NCI-H69 (cell line): ENCODE measurements at regions not wholly inside any gene's neighbourhood (a gene's known extent, or its start where the extent isn't known, plus 50 kb on each side); places are given as distances from the start of the nearest gene placed in this dataset.
"Not testable (repeated sequence)": the region's sequence is repeated elsewhere in the genome, so short reads cannot be mapped to it uniquely, and the experiment has no call there.

Experiments
- DNase-seq: peaks from one replicate; lab custom pipeline; 2025; lab: John Stamatoyannopoulos, UW

DNA sequence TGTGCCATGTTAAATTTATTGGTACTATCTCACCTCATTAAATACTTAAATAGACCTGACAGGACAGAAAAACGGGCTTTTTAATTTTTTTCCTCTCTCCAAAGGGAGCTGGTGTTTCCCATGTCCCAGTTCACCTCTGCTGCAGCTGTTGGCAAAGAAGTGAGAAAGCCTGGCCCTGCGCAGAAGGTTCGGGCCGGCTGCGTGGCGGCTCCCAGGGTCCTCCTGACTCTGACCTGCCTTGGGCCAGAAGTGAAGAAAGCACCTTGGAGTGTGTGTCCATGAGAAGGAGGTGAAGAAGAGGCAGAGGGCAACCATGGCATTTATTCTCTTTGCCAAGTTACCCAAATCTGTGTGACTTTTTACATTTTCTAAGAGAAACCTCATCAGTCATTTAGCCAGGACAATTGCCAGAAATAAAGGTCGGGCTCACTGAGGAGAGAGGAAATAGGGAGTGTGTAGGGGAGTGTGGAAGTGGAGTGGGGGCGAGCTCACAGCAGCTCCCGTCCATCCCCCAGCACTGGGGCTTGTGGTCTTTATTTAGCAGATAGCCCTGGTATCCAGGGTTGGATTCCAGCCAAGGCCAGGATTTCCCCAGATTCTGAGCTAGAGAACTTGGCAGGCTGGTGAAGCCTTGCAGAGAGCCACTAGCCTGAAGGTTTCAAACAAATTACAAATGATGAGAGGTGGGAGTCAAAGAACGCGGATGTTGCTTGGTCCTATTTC, 102.4 kb upstream of the CADM1 start:
- peak; percentile 77 for DNase-seq

DNA sequence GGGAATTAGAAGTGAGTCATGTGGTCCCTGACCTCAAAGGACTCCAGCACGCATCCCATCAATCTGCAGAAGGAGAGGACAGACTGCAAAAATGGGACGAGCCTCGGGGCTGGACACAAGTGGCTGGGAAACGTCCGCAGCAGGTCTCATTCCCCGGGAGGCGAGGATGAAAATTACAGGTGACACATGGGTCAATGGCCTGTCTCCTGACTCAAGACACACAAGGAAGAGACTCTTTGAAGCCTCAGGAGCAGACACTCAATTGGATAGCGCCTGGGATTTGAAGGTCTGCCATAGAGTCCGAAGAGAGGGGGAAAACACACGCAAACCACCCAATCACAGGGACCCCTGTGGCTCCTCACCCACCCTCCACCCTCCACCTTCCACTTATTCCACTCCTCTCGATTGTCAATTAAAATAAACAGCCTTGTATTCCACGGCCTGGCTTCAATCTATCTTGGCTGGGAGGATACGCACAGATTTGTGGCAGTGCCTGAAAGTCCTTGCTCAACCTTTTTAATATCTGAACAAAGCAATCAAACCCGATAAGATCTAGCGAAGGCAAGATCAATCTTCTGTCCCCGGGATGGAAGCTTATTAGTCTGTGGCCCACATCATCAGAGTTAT, 101.8 kb upstream of the CADM1 start:
- no peak for DNase-seq

DNA sequence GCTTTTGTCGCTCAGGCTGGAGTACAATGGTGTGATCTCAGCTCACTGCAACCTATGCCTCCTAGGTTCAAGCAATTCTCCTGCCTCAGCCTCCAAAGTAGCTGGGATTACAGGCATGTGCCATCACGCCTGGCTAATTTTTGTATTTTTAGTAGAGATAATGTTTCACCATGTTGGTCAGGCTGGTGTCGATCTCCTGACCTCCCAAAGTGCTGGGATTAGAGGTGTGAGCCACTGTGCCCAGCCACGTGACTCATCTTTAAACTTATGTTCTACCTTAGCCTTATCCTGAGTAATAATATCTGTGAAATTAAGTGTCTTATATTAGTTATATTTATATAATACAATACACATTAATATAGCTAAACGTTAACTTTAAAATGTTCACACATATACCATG, 101.2 kb upstream of the CADM1 start:
- not testable (repeated sequence) for DNase-seq

- DNase-seq, result no peak
These were observed 94.9 kb upstream of the CADM1 start for GRCh38 chr11:115599125-115599524.

DNA sequence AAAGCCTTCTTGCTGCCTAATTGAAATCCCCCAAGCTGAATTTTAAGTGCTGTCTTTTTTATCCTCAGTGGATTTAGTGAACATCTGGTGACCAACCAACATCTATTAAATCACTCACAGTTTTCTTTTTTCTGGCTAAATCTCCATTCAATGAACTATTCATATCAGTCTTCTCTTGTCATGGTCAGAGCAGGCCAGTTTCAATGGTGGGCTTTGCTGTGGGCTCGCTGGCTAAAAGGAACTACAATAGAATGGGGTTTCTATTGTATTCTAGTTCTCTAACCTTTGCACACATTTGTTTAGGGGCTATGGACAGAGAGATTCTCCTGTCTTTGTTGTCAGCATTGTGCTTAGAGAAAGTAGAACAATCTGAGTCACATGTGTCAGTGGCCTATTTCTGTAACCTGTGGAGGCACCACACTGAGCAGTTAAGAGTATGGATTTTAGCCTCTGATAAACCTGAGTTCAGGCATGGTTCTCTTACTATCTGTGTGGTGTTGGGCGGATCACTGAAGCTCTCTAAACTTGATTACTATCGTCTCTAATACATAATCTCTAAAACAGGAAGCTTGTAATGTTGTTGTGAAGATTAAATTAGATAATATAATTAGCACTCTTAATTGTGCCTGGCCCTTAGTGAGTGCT, 94.2 kb upstream of the CADM1 start:
- peak; percentile 34 for DNase-seq

DNA sequence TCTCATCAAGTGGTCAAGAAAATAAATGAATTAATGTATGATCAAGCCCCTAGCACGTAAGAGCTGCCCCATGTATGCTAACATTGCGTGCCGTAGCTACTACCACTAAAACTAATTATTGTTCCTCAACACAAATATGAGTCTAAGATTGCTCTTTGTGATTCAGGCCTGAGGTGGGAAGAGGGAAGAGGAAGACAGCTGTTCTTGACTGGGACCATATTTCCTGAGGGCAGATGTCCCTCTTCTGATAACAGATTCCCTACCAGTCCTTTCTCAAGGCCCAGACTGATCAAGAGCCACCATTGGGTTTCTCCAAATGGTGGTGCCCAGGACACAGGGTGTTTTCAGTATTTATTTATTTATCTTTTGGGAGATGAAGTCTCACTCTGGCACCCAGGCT, 87.2 kb upstream of the CADM1 start:
- peak; percentile 22 for DNase-seq

- peak; percentile 92 for DNase-seq
These were observed 86.0 kb upstream of the CADM1 start for GRCh38 chr11:115590254-115590653.

DNA sequence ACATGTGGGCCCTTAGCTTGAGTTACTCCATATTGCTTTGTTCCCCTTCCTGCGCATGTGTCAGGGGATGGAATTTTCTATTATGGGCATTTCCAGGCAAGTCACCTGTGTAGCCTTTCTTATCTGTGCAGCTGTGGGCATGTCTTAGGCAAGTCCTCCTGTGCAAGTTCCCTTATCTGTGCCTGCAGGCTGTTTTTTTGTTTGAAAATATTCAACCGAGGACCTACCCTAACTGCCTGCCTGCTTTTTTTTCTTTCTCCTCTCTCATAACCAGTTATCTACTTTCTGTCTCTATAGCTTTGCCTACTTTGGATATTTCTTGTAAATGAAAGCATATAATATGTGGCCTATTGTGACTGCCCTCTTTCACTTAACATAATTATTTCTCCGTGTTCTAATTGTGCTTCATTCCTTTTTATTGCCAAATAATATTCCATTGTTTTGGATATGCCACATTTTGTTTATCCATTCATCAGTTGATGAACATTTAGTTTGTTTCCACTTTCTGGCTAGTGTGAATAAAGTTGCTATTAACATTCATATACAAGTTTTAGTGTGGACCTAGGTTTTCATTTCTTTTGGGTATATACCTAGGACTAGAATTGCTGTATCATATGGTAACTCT, 83.6 kb upstream of the CADM1 start:
- no peak for DNase-seq

DNA sequence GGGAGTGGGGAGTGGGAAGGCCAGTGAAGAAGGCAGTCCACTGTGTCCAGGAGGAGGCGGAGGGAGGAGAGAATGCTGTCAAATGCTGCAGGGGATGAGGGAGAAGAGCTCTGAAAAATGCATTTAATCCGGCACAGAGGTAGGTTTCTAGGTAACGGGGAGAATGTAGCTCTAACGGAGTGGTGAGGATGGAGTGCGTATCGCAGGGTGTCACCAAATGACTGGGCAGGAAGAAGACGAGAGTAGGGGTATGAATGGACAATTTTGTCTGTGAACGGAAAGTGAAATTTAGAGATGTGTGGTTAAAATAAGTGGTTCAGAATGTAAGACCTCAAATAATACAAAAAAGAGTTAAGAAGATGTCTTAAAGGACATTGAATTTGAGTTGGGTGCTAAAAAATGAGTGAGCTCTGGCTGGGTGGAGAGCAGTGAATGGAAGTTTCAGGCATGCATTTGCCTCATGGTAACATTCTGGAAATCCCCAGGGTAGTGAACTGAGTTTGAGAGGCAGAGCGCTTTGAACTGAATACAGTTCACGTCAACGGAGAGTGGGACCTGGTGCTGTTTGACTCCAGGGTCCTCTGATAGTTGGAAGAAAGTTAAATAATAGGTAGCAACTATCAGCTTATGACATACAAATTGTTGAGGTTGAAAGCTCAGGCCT, 81.3 kb upstream of the CADM1 start:
- DNase-seq, result no peak

DNA sequence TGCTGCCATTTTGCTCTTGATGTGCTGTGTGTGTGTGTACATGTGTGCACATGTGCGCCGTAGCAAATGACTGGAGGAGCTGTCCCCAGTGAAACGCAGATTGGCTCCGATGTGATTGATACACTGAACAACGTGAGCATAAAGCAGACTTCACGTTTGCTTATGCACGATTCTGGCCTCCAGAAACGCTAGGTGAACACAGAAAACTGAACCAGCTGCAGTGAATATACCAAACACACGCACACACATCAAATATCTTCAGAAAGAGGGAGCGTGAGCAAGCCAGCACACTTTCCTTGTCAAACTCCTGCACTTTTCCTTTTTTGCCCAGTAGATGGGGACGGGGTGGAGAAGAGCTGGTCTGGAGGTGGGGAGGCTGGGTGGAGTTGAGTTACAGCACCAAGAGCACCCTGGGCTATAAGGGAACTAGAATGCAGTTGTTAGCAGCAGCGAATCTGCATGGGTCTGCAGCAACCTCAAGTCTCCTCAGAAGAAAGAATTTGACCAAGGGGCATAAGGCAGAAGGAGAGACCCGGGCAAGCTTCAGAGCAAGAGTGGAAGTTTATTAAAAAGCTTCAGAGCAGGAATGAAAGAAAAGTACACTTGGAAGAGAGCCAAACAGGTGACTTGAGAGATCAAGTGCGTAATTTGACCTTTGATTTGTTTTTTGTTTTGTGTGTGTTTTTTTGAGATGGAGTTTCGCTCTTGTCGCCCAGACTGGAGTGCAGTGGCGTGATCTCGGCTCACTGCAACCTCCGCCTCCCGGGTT, 77.8 kb upstream of the CADM1 start:
- peak; percentile 96 for DNase-seq

DNA sequence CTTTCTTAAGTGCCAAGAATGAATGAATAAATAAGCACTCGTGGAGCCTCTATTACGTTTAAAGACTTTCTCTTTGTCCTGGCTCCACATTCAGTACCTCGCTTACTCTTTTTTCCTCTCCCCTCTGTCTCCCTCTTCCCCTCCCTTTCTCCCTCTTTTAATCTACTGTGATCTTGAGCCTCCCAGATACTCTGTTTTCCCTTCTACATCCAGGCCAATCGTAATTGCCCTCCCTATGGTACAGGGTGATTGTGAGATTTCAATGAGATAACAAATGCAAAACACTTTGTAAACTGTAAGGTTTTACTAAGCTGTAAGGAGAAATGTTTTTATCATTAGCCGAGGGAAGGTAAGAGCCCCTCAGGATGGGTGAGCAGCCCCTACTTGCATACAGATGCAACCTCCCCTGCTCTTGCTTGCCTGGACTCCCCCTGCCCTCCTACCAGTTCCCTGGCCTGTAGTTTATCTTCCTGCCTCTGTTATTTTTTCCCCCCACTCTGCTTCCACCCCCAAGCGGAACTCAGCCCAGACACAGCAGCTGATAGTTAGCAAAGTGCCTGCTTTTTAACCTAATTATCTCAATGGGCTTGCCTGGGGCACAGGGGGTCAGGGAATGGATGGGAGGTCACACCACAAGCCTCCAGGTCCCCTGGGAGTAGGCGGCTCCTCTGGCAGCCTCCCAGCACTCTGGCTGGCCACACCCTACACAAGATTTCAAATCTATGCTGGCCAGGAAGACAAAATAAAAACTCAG, 76.9 kb upstream of the CADM1 start:
- DNase-seq, result peak; percentile 98

DNA sequence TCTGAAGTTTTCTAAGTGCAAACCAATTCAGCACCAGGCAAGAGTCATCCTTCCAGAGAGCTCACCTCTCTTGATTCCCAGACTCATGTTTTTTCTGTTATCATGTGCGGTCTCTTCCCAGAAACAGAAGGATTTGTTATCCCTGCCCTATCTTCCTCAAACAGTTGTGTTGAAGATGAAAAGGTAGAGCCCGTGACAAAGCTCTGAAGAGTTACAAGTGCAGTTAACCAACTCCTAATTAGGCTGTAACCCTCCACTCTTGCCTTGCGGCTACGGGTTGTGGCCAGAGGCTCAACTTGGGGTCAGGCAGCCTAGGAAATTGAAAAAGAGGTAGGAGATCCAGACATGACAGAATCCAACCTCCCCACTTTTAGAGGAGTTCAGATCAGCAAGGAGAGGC, 76.2 kb upstream of the CADM1 start:
- no peak for DNase-seq

DNA sequence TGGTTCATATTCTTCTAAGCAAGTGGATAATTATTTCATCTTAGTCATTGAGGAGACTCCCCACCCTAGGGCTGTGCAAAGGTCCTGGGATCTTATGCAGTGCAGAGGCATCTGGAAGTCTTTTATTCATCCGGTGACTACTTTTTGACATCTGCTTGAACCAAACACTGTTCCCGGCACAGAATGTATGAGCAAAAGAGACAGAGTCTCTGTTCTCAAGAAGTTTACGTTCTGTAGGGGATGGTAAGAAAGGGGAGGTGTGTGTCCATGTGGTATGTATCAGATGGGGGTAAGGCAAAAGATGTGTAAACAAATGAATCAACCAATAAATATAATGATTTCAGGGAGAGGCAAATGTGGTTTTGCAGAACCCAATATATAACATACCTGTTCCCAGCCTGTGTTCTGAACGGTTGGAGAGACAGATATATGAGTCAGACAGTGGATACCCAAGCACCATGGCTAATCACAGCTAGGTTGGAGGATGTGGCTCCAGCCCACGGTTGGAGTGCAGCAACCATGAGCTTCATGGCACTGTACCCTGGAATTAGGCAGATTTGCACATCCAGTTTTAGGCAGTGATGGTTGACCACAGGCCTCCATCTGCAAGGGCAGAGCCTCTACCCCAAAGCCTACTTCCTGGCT, 75.1 kb upstream of the CADM1 start:
- no peak for DNase-seq

- DNase-seq, result peak; percentile 34
These were observed 74.1 kb upstream of the CADM1 start for GRCh38 chr11:115578275-115578674.

GRCh38 chr11:115577701-115578100, 73.5 kb upstream of the CADM1 start:
- DNase-seq, result peak; percentile 43

DNA sequence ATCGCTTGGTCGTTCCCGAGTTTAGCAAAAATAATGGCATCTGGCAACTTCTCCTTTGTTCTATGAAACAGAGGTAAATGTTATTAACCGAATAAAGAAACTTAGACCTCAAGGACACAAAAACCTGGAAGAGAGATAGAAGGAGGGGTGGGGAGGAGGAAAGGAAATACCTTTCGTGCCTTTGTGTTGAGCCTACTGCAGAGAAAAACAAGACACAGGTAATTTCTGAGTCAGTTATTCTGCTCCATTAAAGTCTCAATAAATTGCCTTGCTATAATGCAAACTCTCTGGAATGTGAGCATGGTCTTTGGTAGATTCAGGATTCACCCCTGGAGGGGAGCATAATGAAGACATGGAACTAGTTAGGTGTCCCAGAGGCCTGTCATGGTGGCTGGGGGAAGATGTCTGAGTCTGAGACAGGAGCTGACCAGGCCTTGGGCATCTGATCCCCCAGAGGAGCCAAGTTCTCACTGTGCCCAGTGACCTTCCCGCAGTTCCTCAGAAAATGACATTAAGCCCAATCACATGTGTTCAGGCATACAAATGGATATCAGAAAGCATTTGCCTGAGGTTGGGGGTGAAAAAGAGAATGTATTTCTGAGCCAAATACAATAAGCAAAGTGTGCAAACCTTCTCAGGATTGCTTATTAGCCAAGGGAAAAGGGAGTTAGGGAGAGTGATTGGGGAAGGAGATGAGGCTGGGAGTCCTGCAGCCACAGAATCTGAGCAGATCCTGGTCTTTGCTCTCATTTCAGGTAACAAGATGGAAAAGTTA, 72.6 kb upstream of the CADM1 start:
- DNase-seq, result no peak

DNA sequence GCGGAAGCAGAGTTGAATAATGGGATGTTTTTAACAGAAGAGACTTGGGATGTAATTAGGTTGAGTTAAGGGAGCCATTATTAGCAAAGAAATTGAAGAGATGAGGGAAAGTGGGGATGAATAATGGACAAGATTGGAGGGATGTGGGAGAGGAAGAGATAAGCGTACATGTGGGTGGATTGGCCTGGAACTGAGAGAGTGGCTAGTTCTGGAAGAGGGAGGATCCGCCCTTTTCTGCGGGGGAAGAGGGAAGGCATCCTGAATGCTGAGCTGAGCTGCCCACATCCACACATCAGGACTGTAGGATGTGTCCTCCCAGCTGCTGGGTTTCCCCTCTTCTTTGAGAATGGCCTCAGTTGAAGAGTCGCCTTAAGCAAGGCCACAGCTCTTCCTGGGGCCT, 68.3 kb upstream of the CADM1 start:
- DNase-seq, result no peak

GRCh38 chr11:115566180-115566764, 62.1 kb upstream of the CADM1 start:
- no peak for DNase-seq

DNA sequence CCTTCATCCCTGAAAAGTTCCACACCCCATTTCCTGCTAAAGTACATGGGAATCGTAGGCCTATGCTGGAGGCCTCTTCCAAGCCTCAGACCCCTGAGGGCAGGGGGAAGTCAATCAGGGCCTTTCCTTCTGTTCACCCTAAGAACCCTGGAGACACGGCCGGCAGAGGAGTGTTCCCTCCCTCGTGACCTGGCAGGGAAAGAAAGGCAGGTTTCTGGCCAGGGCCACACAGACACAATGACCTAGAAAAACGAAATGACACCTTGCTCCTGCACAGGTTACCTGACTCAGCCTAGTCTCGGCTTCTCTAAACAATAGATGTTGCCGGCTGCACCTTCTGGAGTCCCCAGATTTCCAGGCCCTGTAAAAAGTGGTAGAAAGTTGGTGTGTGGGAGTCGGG, 60.6 kb upstream of the CADM1 start:
- DNase-seq, result no peak
